ENCODE measurements at regions not wholly inside any gene's neighbourhood (a gene's known extent, or its start where the extent isn't known, plus 50 kb on each side); places are given as distances from the start of the nearest gene placed in this dataset.

GRCh38 chr6:139509167-139509566, 134.7 kb upstream of the CITED2 start:
- in situ Hi-C loops (cut with HindIII; ENCODE audit: low sequenced_read_pairs) = no loop called here
- no peak for DNase-seq (ENCODE audit: low spot score)

GRCh38 chr6:139508576-139508975, 134.1 kb upstream of the CITED2 start:
- no peak for DNase-seq (ENCODE audit: low spot score)
- in situ Hi-C loops (cut with HindIII; ENCODE audit: low sequenced_read_pairs) = no loop called here

- no peak for DNase-seq (ENCODE audit: low spot score)
- in situ Hi-C loops (cut with HindIII; ENCODE audit: low sequenced_read_pairs) = no loop called here
Measured at GRCh38 chr6:139508023-139508422, 133.6 kb upstream of the CITED2 start.

- in situ Hi-C loops (cut with HindIII; ENCODE audit: low sequenced_read_pairs) = no loop called here
- DNase-seq (ENCODE audit: low spot score) = no peak
Measured at GRCh38 chr6:139500977-139501376, 126.5 kb upstream of the CITED2 start.

- in situ Hi-C loops (cut with HindIII; ENCODE audit: low sequenced_read_pairs) = no loop called here
- no peak for DNase-seq (ENCODE audit: low spot score)
Measured at GRCh38 chr6:139498715-139499114, 124.3 kb upstream of the CITED2 start.

- no peak for DNase-seq (ENCODE audit: low spot score)
- in situ Hi-C loops (cut with HindIII; ENCODE audit: low sequenced_read_pairs) = no loop called here
Measured at GRCh38 chr6:139497345-139497961, 123.0 kb upstream of the CITED2 start.

- DNase-seq (ENCODE audit: low spot score) = no peak
- in situ Hi-C loops (cut with HindIII; ENCODE audit: low sequenced_read_pairs) = no loop called here
Measured at GRCh38 chr6:139496654-139497344, 122.4 kb upstream of the CITED2 start.

- no peak for DNase-seq (ENCODE audit: low spot score)
- in situ Hi-C loops (cut with HindIII; ENCODE audit: low sequenced_read_pairs) = no loop called here
Measured at GRCh38 chr6:139494376-139494990, 120.0 kb upstream of the CITED2 start.

GRCh38 chr6:139490482-139490881, 116.0 kb upstream of the CITED2 start:
- in situ Hi-C loops (cut with HindIII; ENCODE audit: low sequenced_read_pairs) = no loop called here
- DNase-seq (ENCODE audit: low spot score) = no peak

GRCh38 chr6:139486476-139486799, 112.0 kb upstream of the CITED2 start:
- DNase-seq (ENCODE audit: low spot score) = no peak
- in situ Hi-C loops (cut with HindIII; ENCODE audit: low sequenced_read_pairs) = no loop called here

- in situ Hi-C loops (cut with HindIII; ENCODE audit: low sequenced_read_pairs) = no loop called here
- DNase-seq (ENCODE audit: low spot score) = no peak
Measured at GRCh38 chr6:139485742-139486475, 111.5 kb upstream of the CITED2 start.

GRCh38 chr6:139485185-139485584, 110.7 kb upstream of the CITED2 start:
- DNase-seq (ENCODE audit: low spot score) = no peak
- in situ Hi-C loops (cut with HindIII; ENCODE audit: low sequenced_read_pairs) = no loop called here

GRCh38 chr6:139483079-139483478, 108.6 kb upstream of the CITED2 start:
- DNase-seq (ENCODE audit: low spot score) = no peak
- in situ Hi-C loops (cut with HindIII; ENCODE audit: low sequenced_read_pairs) = no loop called here

GRCh38 chr6:139482287-139482686, 107.8 kb upstream of the CITED2 start:
- DNase-seq (ENCODE audit: low spot score) = no peak
- in situ Hi-C loops (cut with HindIII; ENCODE audit: low sequenced_read_pairs) = no loop called here

GRCh38 chr6:139480356-139481165, 106.1 kb upstream of the CITED2 start:
- DNase-seq (ENCODE audit: low spot score) = no peak
- in situ Hi-C loops (cut with HindIII; ENCODE audit: low sequenced_read_pairs) = no loop called here

GRCh38 chr6:139479433-139480222, 105.2 kb upstream of the CITED2 start:
- in situ Hi-C loops (cut with HindIII; ENCODE audit: low sequenced_read_pairs) = no loop called here
- no peak for DNase-seq (ENCODE audit: low spot score)

GRCh38 chr6:139475646-139476045, 101.2 kb upstream of the CITED2 start:
- DNase-seq (ENCODE audit: low spot score) = no peak
- in situ Hi-C loops (cut with HindIII; ENCODE audit: low sequenced_read_pairs) = no loop called here

- peak; percentile 57 for DNase-seq (ENCODE audit: low spot score)
- in situ Hi-C loops (cut with HindIII; ENCODE audit: low sequenced_read_pairs) = no loop called here
Measured at GRCh38 chr6:139475241-139475640, 100.8 kb upstream of the CITED2 start.
